ENCODE measurements at regions not wholly inside any gene's neighbourhood (a gene's known extent, or its start where the extent isn't known, plus 50 kb on each side); places are given as distances from the start of the nearest gene placed in this dataset.

DNA sequence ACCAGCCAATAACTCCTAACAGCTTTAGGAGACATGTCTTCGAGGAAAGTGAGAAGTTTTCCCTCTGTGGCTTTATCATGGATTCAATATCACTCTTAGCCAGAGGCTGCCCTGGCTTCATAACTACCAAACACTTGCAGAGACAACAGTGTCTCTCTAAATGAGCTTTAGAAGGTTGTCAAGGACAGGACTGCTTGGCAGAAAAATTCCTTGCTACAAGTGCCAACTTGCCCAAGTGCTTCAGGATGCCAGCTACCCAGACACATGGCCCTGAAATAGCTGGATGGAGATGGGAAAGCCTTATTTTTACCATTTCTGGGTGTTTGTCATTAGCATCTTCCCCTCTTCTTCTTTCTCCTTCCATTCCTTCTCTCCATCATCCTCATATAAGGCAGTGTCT is 137.1 kb upstream of the MDFIC start:
- H3K27me3 ChIP-seq (replicated peaks; ENCODE audit: insufficient read depth, low read depth, low read length, poor library complexity): peaks cover 11% of the 10 kb centered on the region
- no peaks in the 10 kb centered on the region for H3K4me1 ChIP-seq (ENCODE audit: insufficient read depth, low read length, poor library complexity, severe bottlenecking)
- intact Hi-C loops (cut with micrococcal nuclease; ENCODE audit: unreplicated experiment): no loop called here
- TF ChIP-seq, protein P1, sequence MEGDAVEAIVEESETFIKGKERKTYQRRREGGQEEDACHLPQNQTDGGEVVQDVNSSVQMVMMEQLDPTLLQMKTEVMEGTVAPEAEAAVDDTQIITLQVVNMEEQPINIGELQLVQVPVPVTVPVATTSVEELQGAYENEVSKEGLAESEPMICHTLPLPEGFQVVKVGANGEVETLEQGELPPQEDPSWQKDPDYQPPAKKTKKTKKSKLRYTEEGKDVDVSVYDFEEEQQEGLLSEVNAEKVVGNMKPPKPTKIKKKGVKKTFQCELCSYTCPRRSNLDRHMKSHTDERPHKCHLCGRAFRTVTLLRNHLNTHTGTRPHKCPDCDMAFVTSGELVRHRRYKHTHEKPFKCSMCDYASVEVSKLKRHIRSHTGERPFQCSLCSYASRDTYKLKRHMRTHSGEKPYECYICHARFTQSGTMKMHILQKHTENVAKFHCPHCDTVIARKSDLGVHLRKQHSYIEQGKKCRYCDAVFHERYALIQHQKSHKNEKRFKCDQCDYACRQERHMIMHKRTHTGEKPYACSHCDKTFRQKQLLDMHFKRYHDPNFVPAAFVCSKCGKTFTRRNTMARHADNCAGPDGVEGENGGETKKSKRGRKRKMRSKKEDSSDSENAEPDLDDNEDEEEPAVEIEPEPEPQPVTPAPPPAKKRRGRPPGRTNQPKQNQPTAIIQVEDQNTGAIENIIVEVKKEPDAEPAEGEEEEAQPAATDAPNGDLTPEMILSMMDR (conservative IDR thresholded peaks at IDR 0.05; ENCODE audit: low read depth, low read length): no peak
- no peak for TF ChIP-seq EZH2 (IDR thresholded peaks at IDR 0.05; ENCODE audit: borderline replicate concordance, low read depth, low read length, poor library complexity, severe bottlenecking)
- POLR2A ChIA-PET (ENCODE audit: low non-redundant PET): no interaction called here
- no peaks in the 10 kb centered on the region for H3K36me3 ChIP-seq (ENCODE audit: insufficient read depth, low read length, poor library complexity, severe bottlenecking)
- CTCF ChIA-PET: no interaction called here
- H3K4me3 ChIP-seq (ENCODE audit: low read depth, low read length, poor library complexity, severe bottlenecking): no peak overlapping the region
- no peak overlapping the region for H3K27ac ChIP-seq (ENCODE audit: low read depth, low read length, poor library complexity, severe bottlenecking)
- no peaks in the 10 kb centered on the region for H3K9me3 ChIP-seq (ENCODE audit: low read depth, low read length, poor library complexity, severe bottlenecking)
- no peak for DNase-seq (ENCODE audit: low spot score)
- no TSS peak for BruUV-seq (replicated peaks)

DNA sequence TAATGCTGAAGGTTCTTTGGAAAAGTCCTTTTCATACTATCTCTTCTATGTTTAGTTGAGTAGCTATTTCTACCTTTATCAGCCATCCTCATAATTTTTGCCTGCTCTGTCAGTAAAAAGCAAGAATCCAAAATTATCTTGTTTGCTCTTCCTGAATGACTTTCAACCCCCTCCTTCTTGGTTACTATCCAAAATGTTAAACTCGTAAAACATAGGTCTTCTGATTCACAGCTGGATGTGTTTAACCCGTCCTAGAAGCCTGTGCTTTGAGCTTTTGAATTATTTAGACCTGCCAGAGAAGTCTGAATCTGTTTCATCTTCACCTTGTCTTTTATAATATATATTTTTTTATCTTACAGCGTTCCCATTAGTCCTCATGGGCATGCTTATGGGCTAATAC is 136.4 kb upstream of the MDFIC start:
- intact Hi-C loops (cut with micrococcal nuclease; ENCODE audit: unreplicated experiment): no loop called here
- CTCF ChIA-PET: no interaction called here
- POLR2A ChIA-PET (ENCODE audit: low non-redundant PET): no interaction called here
- no peak for TF ChIP-seq EZH2 (IDR thresholded peaks at IDR 0.05; ENCODE audit: borderline replicate concordance, low read depth, low read length, poor library complexity, severe bottlenecking)
- TF ChIP-seq, protein P1 (conservative IDR thresholded peaks at IDR 0.05; ENCODE audit: low read depth, low read length): no peak
- Histone ChIP-seq H3K36me3 (ENCODE audit: insufficient read depth, low read length, poor library complexity, severe bottlenecking) (no peaks in the 10 kb centered on the region), H3K4me3 (ENCODE audit: low read depth, low read length, poor library complexity, severe bottlenecking) (no peak overlapping the region), H3K27ac (ENCODE audit: low read depth, low read length, poor library complexity, severe bottlenecking) (no peak overlapping the region), H3K9me3 (ENCODE audit: low read depth, low read length, poor library complexity, severe bottlenecking) (no peaks in the 10 kb centered on the region), H3K4me1 (ENCODE audit: insufficient read depth, low read length, poor library complexity, severe bottlenecking) (no peaks in the 10 kb centered on the region), H3K27me3 (replicated peaks; ENCODE audit: insufficient read depth, low read depth, low read length, poor library complexity) (peaks cover 4% of the 10 kb centered on the region)
- no TSS peak for BruUV-seq (replicated peaks)
- no peak for DNase-seq (ENCODE audit: low spot score)

DNA sequence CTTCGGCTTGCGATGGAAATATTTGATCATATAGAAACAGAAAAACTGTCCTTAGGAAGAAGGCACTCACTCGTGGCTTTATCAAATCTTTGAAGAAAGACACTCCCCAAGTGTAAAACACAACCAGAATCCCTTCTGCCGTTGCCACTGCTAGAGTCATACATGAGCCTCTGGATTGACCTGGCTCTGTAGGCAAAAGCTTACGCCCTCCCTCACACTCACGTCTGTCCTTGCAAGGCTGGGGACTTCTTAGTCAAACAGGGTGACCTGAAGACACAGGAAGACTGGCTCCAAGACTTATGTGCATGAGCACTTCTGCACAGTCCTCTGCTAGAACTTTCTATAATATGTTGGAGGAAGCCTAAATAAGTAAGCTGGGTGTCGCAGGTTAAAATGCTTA is 135.4 kb upstream of the MDFIC start:
- CTCF ChIA-PET: no interaction called here

More for the DNA sequence above, 135.4 kb upstream of the MDFIC start:
- Histone ChIP-seq H3K9me3 (ENCODE audit: low read depth, low read length, poor library complexity, severe bottlenecking) (no peaks in the 10 kb centered on the region), H3K27ac (ENCODE audit: low read depth, low read length, poor library complexity, severe bottlenecking) (no peak overlapping the region), H3K36me3 (ENCODE audit: insufficient read depth, low read length, poor library complexity, severe bottlenecking) (no peaks in the 10 kb centered on the region), H3K4me3 (ENCODE audit: low read depth, low read length, poor library complexity, severe bottlenecking) (no peak overlapping the region), H3K27me3 (replicated peaks; ENCODE audit: insufficient read depth, low read depth, low read length, poor library complexity) (no peaks in the 10 kb centered on the region), H3K4me1 (ENCODE audit: insufficient read depth, low read length, poor library complexity, severe bottlenecking) (no peaks in the 10 kb centered on the region)
- TF ChIP-seq, protein P1 (conservative IDR thresholded peaks at IDR 0.05; ENCODE audit: low read depth, low read length): no peak
- no peak for TF ChIP-seq EZH2 (IDR thresholded peaks at IDR 0.05; ENCODE audit: borderline replicate concordance, low read depth, low read length, poor library complexity, severe bottlenecking)
- DNase-seq (ENCODE audit: low spot score): no peak
- POLR2A ChIA-PET (ENCODE audit: low non-redundant PET): no interaction called here
- intact Hi-C loops (cut with micrococcal nuclease; ENCODE audit: unreplicated experiment): no loop called here
- BruUV-seq (replicated peaks): no TSS peak

Data from A673 (cell line).